Skeletal muscle satellite cell (primary cell): ENCODE measurements at regions not wholly inside any gene's neighbourhood (a gene's known extent, or its start where the extent isn't known, plus 50 kb on each side); places are given as distances from the start of the nearest gene placed in this dataset.

Experiments used
- H3K27me3 ChIP-seq: 2 replicates; pipeline ENCODE4 v1.7.0; 2013; ENCODE audit warnings: low read length; ENCODE audit not compliant: control insufficient read depth, insufficient read depth
- H3K36me3 ChIP-seq: 2 replicates; pipeline ENCODE4 v1.7.0; 2013; ENCODE audit warnings: mild to moderate bottlenecking, control low read depth, low read length; ENCODE audit not compliant: insufficient read depth
- H3K4me1 ChIP-seq: 2 replicates; pipeline ENCODE4 v1.7.0; 2013; ENCODE audit warnings: low read length; ENCODE audit not compliant: control insufficient read depth, insufficient read depth
- H3K4me2 ChIP-seq: 2 replicates; pipeline ENCODE4 v1.7.0; 2013; ENCODE audit warnings: mild to moderate bottlenecking, low read length
- H3K4me3 ChIP-seq: 2 replicates; pipeline ENCODE4 v1.7.0; 2013; ENCODE audit warnings: low read length
- H3K9ac ChIP-seq: 2 replicates; pipeline ENCODE4 v1.7.0; 2013; ENCODE audit warnings: mild to moderate bottlenecking, low read depth, low read length, moderate library complexity
- H3K9me3 ChIP-seq: replicated peaks from 2 replicates; pipeline ENCODE4 v1.7.0; 2013; ENCODE audit warnings: mild to moderate bottlenecking, control low read depth, low read length

GRCh38 chr11:92644595-92645445, 324.6 kb upstream of the MTNR1B start:
- no peaks in the 10 kb centered on the region for H3K36me3 ChIP-seq
- H3K27me3 ChIP-seq, result no peaks in the 10 kb centered on the region
- no peaks in the 10 kb centered on the region for H3K4me1 ChIP-seq
- no peak overlapping the region for H3K4me2 ChIP-seq
- H3K9me3 ChIP-seq, result no peaks in the 10 kb centered on the region
- no peak overlapping the region for H3K9ac ChIP-seq
- H3K4me3 ChIP-seq, result no peak overlapping the region

GRCh38 chr11:92651159-92651558, 318.3 kb upstream of the MTNR1B start:
- H3K27me3 ChIP-seq, result no peaks in the 10 kb centered on the region
- H3K4me2 ChIP-seq, result no peak overlapping the region
- no peak overlapping the region for H3K9ac ChIP-seq
- no peaks in the 10 kb centered on the region for H3K9me3 ChIP-seq
- H3K36me3 ChIP-seq, result no peaks in the 10 kb centered on the region
- no peak overlapping the region for H3K4me3 ChIP-seq
- no peaks in the 10 kb centered on the region for H3K4me1 ChIP-seq

- no peaks in the 10 kb centered on the region for H3K36me3 ChIP-seq
- H3K9ac ChIP-seq, result no peak overlapping the region
- no peak overlapping the region for H3K4me3 ChIP-seq
- no peaks in the 10 kb centered on the region for H3K4me1 ChIP-seq
- H3K4me2 ChIP-seq, result no peak overlapping the region
- H3K9me3 ChIP-seq, result no peaks in the 10 kb centered on the region
- H3K27me3 ChIP-seq, result no peaks in the 10 kb centered on the region
Observed at GRCh38 chr11:92653454-92653853, 316.0 kb upstream of the MTNR1B start.

GRCh38 chr11:92656783-92657182, 312.7 kb upstream of the MTNR1B start:
- Histone ChIP-seq H3K4me3 (no peak overlapping the region), H3K36me3 (no peaks in the 10 kb centered on the region), H3K4me1 (no peaks in the 10 kb centered on the region), H3K27me3 (no peaks in the 10 kb centered on the region), H3K9ac (no peak overlapping the region), H3K4me2 (no peak overlapping the region), H3K9me3 (no peaks in the 10 kb centered on the region)

- Histone ChIP-seq H3K36me3 (no peaks in the 10 kb centered on the region), H3K4me1 (no peaks in the 10 kb centered on the region), H3K9ac (no peak overlapping the region), H3K9me3 (no peaks in the 10 kb centered on the region), H3K27me3 (no peaks in the 10 kb centered on the region), H3K4me3 (no peak overlapping the region), H3K4me2 (no peak overlapping the region)
Observed at GRCh38 chr11:92657226-92657625, 312.2 kb upstream of the MTNR1B start.

- Histone ChIP-seq H3K36me3 (no peaks in the 10 kb centered on the region), H3K4me2 (no peak overlapping the region), H3K9me3 (no peaks in the 10 kb centered on the region), H3K9ac (no peak overlapping the region), H3K4me1 (no peaks in the 10 kb centered on the region), H3K27me3 (no peaks in the 10 kb centered on the region), H3K4me3 (no peak overlapping the region)
Observed at GRCh38 chr11:92658733-92659132, 310.7 kb upstream of the MTNR1B start.

- Histone ChIP-seq H3K9ac (no peak overlapping the region), H3K4me2 (no peak overlapping the region), H3K4me3 (no peak overlapping the region), H3K4me1 (no peaks in the 10 kb centered on the region), H3K9me3 (no peaks in the 10 kb centered on the region), H3K27me3 (no peaks in the 10 kb centered on the region), H3K36me3 (no peaks in the 10 kb centered on the region)
Observed at GRCh38 chr11:92659793-92660192, 309.7 kb upstream of the MTNR1B start.

GRCh38 chr11:92662601-92663360, 306.7 kb upstream of the MTNR1B start:
- no peaks in the 10 kb centered on the region for H3K27me3 ChIP-seq
- H3K9me3 ChIP-seq, result no peaks in the 10 kb centered on the region
- H3K9ac ChIP-seq, result no peak overlapping the region
- H3K4me1 ChIP-seq, result no peaks in the 10 kb centered on the region
- H3K36me3 ChIP-seq, result no peaks in the 10 kb centered on the region
- no peak overlapping the region for H3K4me2 ChIP-seq
- no peak overlapping the region for H3K4me3 ChIP-seq

GRCh38 chr11:92663539-92663938, 305.9 kb upstream of the MTNR1B start:
- Histone ChIP-seq H3K4me1 (no peaks in the 10 kb centered on the region), H3K4me3 (no peak overlapping the region), H3K27me3 (no peaks in the 10 kb centered on the region), H3K36me3 (no peaks in the 10 kb centered on the region), H3K4me2 (no peak overlapping the region), H3K9ac (no peak overlapping the region), H3K9me3 (no peaks in the 10 kb centered on the region)

- Histone ChIP-seq H3K9me3 (no peaks in the 10 kb centered on the region), H3K4me2 (no peak overlapping the region), H3K4me3 (no peak overlapping the region), H3K36me3 (no peaks in the 10 kb centered on the region), H3K4me1 (no peaks in the 10 kb centered on the region), H3K9ac (no peak overlapping the region), H3K27me3 (no peaks in the 10 kb centered on the region)
Observed at GRCh38 chr11:92667486-92668152, 301.8 kb upstream of the MTNR1B start.

- H3K9ac ChIP-seq, result no peak overlapping the region
- no peaks in the 10 kb centered on the region for H3K27me3 ChIP-seq
- H3K4me2 ChIP-seq, result no peak overlapping the region
- no peaks in the 10 kb centered on the region for H3K9me3 ChIP-seq
- no peak overlapping the region for H3K4me3 ChIP-seq
- H3K4me1 ChIP-seq, result no peaks in the 10 kb centered on the region
- no peaks in the 10 kb centered on the region for H3K36me3 ChIP-seq
Observed at GRCh38 chr11:92670308-92670890, 299.1 kb upstream of the MTNR1B start.
